Renal pelvis (tissue), 1 donor: ENCODE measurements at regions not wholly inside any gene's neighbourhood (a gene's known extent, or its start where the extent isn't known, plus 50 kb on each side); places are given as distances from the start of the nearest gene placed in this dataset.

Experiments
- DNase-seq: peaks from one replicate; pipeline ENCODE4 v3.0.0-alpha.2; 2013

DNA sequence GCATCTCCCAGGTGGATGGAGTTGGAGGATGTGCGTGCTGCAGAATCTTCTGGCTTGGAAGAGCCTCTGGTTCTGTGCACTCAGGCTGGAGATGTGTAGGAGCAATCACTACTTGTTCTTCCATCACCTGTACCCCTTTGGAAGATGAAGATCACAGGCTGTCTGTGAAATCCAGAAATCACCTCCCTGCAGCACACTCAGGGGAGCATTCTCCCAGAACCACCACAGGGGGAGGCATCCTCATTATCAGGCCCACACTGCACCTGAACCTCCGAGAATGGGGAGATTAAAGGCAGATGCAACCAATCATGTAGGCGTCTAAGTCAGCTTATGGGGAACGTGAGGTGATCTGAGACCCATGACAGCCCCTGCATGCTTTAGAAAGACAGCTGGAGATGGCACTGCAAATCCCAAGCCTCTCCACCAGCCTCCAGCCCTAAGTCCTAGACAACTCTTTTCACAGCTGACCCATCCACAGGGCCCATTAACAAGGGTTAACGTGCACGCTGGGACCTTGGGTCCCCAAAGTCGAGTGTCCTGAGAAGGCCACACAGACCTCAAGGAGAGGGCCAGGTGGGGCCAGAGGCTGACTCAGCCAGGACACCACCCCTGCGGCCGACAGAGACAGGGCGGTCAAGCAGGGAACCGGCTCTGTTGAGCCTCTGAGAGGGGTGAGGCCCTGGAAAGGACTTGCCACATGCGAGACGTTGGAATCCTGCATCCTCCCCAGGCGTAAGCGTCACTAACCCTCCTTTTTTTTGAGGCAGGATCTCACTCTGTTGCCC is 314.9 kb downstream of the EIPR1 start:
- no peak for DNase-seq

DNA sequence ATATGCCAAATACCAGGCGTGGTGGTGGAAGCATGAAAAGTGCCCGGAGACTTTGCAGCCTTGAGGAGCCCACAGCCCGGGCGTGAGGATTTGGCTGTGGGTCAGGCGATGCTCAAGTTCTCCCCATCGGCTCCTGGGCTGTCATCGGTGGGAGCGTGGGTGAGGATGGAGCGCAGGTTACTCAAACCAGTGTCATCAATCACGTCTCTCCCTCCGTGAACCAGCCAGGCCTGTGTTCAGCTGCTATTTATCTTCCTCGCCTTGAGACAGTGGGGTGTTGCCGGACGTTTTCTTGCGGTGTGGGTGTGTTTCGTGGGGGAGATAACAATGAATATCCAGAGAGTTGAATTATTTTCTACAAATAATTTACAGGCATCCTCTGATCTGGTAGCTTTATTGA is 317.6 kb downstream of the EIPR1 start:
- no peak for DNase-seq

DNA sequence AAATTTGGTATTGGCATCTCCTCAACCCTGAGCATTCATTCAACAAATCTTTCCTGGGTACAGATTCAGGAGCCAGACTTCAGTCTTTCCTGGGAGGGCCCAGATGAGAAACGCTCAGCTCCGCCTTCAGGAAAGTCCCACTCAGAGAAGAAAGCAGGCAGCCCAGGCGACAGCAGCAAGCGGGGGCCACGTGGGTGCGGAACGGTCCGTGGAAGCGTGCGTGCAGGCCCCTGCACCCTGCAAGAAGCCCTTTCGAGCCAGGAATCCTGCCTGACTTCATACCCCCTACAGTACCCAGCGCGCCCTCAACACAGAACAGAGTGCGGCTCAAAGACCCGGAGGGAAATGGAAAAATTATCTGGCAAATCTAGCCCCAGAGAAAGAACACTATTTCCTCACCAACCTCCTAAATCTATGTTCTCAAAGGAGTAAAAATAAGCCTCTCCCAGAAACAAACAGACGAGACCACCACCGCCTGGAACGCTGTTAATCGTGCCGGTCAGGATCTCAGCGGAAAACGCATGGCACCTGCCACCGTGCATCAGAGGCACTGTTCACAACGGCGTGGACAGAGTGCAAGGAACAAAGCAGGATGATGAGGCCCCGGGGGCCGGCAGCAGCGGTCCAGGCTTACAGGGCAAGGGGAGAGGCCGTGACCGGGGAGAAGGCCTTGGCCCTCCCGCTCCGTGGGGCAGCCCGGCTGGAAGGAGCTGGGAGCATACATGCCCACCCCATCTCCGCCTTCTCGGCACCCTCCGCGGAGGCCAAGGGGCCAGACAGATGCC is 318.3 kb downstream of the EIPR1 start:
- no peak for DNase-seq

DNA sequence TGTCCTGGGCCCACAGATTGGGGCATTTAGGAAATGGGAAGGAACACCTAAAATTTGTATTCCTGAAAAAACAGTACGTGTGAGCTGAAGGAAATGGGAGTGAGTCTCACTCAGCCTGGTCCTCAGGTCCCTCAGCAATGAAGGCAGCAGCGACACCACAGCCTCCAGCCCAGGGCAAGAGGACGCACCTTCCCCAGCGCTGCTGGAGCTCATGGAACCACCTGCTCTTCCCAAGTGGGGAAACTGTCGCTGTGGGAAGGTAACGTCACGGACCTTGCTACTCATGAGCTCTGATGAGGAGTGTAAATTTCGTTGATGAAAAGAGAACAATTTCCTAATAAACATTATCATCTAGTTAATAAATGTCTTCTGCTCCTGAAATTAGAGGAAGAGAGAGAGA is 323.6 kb downstream of the EIPR1 start:
- DNase-seq = no peak

DNA sequence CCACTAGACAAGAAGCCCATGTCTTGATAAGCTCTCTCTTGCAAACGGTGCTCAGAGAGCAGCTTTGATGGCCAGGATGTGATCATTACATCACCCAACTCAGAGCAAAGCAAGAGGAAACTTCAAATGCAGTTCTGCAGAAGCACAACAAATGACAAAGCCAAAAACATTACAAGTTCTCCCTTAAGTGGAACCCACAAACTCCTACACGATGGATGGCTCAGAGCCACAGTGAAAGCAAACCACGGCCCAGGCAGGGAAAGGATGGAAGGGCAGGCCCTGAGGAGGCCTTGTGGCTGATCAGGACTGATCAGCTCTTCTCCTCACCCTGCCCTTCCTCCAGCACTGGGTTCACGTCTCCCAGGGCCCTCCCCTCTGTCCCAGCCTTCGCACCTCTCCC is 326.4 kb downstream of the EIPR1 start:
- DNase-seq = no peak

DNA sequence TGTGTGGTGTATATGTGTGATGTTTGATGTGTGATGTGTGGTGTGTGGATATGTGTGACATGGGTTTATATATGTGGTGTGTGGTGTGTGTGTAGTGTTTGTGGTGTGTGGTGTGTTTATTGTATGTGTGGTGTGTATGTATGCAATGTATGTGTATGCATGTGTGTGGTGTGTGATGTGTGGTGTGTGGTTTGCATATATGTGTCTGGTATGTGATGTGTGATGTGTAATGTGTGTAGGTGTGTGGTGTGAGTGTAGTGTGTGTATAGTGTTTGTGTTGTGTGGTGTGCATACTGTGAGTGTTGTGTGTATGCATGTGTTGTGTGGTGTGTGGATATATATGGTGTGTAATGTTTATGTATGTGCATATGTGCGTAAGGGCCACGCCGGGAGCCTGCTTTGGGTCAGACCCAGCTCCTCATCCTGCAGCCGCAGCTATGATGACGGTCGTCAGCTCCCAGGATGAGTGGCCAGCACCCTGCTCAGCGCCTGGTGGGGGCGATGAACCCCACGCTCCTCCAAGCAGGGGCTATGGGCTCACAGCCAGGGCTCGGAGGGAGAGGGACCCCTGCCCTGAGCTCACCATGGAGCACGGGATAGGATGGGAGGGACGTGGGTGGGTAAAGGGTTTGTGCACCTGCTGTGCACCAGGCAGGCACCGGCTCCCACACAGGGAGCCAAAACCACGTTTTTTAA is 331.3 kb downstream of the EIPR1 start:
- DNase-seq = no peak

DNA sequence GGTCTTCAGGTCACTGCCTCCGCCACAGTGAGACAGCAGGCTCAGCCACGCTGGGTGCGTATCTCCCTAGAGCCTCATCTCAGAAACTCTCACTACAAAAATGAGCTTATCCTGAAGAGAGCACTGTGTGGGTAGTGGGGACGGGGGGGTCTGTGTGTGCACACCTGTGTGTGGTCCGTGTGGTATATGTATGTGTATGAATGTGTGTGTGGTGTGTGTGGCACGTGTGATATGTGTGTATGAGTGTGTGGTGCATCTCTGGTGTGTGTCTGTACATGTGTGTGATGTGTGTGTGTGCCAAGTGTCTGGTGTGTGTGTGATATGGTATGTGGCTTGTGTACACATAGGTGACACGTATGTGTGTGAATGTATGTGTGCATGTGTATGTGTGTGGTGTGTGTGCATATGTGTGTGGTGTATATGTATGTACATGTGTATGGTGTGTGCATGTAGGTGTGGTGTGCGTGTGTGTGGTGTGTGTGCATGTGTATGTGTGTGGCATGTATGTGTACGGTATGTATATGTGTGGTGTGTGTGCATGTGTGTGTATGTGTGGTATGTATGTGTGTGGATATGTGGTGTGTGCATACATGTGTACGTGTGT is 332.2 kb downstream of the EIPR1 start:
- DNase-seq = no peak

DNA sequence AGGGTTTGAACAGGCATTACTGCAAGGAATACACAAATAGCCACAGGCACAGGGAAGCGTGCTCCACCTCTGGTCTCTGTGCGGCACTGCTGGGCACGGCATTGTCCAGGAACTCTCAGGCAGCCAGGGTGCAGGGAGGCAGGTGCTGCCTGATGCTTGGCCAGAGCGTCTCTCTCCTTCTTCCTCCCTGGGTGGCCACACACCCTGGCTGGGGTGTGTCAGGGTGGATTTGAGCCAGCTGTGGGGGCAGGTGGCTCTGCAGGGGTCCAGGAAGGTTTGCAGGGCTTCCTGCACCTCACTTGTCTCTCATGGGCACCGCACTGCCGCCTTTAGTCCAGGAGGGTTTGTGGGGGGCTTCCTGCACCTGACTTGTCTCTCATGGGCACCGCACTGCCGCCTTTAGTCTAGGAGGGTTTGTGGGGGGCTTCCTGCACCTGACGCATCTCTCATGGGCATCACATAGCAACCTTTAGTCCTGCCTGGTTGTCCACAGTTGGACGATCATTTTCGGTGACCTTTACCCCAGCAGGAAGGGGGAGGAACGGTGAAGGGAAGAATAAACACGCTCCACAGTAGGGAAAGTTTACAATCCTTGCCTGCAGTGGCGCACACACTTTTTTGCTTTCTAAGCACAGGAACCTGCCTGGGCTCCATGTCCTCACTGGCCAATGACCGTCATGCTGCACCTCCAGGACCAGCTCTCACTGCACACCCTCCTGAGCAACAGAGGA is 332.9 kb downstream of the EIPR1 start:
- no peak for DNase-seq

DNA sequence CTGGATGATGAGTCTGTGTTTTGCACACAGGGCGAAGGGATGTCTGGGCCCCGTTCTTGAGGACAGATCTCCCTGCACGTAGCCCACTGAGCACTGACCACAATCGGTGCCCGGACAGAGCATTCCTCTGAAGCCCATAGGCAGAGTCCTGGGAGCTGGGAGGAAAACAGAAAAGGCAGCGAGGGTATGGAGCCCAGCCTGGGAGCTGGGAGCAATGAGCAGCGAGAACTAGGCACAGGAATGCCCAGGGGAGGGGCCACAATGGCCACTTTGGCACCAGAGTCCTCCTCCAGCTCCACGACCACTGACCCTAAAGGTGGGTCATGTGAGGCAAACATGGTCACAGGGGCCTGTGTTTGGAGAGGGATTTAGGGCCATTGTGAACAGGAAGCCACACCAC is 333.9 kb downstream of the EIPR1 start:
- no peak for DNase-seq

DNA sequence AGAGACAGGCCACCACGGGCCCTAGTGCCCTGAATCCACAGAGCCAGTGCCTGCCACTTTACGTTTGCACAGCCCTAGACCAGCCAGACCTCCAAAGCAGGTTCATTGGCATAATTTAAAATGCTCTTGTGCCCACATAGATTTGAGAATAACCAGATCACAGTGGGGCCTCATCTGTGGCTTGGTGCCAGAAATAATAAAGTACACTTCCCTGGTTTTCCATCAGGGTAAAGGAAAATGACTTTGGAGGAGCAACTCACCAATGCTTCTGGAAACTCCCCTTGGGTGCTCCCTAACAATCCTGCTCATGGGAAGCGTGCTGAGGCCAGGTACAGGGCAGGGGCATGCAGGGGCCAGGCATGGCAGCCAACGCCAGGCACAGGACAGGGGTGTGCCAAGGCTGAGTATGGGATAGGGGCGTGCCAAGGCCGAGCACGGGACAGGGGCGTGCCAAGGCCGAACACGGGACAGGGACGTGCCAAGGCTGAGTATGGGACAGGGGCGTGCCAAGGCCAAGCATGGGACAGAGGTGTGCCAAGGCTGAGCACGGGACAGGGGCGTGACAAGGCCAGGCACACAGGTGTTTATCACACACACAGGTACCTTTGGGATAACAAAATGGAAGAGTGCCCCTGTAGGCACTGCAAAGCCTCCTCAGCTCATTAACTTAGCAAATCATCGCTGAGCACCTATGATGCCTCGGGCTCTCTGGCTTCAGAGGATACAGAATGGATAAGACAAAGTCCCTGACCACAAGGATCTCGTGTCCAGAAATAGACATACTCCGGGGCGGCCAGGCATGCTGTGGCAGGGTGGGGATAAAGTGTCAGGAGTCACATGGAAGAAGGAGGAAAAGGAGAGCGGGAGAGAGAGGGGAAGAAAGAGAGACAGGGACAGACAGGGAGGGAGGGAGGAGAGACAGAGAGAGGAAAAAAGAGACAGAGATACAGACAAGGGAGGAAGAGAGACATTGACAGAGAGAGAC is 334.7 kb downstream of the EIPR1 start:
- DNase-seq = no peak

DNA sequence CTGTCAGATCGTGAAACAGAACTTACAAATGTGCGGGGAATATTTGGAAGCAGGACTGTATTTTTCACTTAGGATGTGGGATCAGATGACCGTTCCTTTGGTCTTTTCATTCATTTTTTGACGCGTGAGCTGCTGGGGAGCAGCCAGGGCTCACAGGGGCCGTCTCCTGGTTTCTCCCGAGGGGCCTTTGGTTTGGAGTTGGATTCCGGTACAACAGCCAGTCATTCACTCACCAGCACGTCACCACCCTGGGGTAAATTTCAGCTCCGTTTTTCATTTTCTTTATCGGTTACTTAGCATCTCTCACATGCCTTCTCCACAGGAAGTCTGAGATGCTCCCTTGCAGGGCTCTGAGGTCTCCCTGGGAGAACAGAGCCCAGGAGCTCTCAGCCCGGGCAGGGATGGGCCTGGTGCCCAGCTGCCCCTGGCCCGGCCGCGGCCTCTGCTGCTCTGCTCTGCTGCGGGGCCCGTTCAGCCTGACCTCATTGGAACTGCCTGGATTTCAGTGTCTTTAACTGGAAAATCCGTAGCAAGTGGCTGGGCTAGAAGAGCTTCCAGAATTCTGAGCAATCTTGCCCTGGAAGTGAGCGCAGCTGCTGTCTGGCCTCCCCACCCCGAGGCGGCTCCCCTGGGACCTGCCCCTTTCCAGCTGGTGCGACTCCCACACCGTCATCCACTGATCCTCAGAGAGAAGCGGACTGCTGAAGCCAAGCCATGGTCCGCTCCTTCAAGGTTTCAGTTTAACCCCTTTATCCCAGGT is 335.6 kb downstream of the EIPR1 start:
- DNase-seq = no peak

DNA sequence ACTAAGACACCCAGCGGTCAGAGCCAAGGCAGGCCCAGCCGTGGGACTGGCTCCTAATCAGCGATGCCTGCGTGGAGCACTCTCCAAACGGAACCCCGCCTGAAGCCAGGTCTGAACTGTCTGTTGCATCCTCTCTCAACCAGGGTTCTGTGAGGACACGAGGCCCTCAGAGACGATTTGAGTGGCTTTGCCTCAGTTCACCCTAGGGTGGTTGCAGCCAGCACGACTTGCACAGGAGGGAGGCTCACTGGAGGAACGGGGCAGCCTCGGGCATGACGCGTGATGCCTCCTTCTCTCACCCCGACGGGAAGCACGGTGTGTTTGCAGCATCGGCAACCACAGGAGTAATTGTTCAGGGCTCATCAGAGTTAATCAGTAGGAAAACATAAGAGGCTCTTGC is 336.4 kb downstream of the EIPR1 start:
- DNase-seq = no peak

DNA sequence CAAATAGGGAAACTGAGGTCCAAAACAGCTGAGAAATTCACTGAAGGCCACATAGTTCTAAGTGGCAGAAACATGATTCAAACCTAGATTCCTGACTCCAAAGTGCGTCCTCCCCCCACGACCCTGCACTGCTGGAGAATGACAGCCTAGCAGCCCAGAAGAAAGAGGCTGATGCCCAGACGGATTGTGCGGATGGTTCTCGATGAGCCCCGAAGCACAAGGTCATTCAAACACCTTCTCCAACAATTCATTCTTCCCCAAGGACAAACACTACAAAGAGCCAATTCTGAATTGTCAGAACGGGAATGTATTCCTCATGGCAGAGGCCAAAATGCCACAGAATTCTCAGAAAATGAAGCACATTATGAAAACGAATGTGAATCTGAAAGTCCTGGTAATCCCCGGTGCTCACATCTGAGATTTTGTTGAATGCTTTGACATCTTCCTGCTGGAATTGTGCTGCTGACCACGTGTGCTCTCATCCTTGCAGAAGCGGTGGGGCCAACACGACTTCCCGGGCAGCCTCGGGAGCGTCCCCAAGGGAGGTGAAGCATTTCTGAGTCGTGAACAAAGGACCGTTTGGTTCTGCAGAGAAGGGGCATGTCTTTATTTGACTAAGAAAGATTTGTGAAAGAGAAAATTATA is 337.0 kb downstream of the EIPR1 start:
- no peak for DNase-seq

DNA sequence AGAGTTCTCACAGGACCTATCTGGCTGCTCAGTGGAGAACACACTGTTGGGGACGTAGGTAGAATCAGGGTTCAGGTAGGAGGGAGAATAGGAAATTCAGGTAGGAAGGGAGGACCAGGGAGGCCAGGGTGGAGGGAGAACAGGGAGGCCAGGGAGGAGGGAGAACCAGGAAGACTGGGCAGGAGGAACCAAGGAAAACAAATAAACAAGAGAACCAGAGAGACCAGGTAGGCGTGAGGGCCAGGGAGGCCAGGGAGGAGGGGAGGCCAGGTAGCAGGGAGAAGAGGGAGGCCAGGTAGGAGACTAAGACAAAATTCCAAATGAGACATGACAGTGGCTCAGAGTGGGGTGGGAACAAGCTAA is 337.6 kb downstream of the EIPR1 start:
- DNase-seq = no peak

DNA sequence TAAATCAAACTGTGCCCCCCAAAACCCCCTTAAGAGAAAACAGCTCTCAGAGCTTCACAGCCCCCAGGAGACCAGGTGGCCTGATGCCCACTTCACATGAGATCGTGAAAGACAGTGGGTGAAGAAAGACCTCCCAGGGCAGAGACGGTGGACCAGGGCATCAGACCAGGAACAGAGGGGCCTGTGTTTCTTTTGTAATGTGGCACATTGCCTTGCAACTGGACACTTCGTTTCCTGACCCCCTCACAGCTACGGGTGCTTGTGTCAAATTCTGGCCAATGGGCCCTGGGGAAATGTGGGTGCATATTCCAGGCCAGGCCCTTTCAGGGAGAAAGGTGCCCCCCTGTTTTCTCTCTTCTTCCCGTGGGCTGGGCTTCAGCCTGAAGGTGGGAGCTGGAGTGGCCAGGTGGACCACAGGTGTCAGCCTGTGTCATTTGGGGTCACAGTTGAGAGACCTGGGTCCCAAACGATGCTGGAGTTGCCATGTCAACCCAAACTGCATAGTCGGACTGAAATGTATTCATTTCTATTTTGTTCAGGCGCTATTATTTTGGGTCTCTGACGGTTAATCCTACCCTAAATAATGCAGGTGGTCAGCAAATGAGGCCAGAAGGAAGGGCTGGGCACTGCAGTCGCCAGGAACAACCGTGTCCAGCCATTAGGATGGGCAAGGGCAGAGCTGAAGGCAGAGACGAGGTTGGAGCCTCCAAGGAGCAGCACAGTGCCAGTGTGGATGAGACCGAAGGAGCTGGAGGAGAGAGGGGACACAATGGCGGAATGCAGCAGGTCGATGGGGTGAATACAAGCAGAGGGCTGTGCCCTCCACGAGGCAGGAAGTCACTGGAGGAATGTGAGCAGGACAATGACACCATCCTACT is 338.2 kb downstream of the EIPR1 start:
- DNase-seq = no peak

DNA sequence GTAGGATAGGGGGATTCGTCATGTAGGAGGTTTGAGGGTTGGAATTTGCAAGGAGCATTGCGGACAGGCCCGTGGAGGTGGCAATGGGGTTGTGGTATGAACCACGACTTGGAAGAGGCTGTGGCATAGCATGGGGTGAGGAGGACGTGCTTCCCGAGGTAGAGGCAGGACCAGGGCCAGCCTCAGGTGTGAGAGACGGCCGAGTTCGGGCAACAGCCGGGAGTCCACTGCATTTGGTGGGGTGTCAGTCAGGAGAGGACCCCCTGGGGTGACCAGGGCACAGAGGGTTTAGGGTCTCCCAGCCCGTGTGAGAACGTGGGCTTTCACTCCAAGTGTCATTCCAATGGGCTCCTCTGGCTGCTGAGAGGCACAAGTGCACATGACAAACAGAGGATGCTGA is 339.0 kb downstream of the EIPR1 start:
- DNase-seq = no peak

DNA sequence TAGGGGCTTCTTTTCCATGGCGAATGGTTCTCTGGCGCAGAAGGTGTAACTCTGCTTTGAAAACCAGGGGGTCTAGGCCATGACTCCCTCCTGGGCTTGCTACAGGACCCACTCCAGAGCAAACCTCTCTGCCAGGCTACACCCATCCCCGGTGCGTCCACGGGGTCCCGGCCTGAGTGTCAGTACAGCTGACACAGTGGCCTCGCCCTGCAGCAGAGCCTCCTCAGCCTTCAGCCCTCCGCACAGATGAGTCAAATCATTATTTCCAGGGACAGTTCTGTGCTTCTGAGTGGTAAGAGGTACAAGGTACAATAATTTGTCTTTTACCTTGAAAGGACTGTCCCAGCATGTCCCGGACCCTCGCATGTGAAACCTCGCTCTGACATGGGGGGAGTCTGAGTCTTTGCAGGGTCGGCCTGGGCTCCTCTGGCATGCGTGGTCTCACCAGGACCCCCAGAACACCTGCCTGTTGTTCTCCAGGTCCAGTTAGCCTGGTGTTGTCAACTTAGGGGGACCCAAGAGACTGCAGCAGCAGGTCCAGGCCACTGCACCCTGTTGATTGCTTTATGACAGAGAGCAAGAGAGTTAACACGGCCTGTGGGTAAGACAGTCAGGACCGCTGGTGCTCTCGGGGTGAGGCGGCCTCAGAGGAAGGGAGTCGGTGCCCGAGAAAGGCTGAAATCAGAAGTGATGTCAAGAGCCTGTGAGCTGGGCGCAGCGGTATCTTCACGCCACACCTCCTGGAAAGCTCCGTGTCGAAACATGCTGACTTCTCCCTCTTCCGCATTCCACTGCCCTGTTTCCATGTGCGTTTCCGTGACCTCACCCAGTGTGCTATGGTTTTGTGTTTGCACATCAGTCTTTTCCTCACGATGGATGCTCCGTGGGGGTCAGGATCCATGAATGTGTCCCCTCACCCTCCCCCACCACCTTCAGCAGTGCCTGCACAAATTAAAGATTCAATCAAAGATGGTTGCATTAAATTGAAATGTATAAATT is 340.1 kb downstream of the EIPR1 start:
- DNase-seq = no peak
